Fibroblast of skin of scalp (primary cell): ENCODE measurements at regions not wholly inside any gene's neighbourhood (a gene's known extent, or its start where the extent isn't known, plus 50 kb on each side); places are given as distances from the start of the nearest gene placed in this dataset.

Source experiments
- DNase-seq: peaks from one replicate; pipeline ENCODE4 v3.0.0-alpha.2; 2013

DNA sequence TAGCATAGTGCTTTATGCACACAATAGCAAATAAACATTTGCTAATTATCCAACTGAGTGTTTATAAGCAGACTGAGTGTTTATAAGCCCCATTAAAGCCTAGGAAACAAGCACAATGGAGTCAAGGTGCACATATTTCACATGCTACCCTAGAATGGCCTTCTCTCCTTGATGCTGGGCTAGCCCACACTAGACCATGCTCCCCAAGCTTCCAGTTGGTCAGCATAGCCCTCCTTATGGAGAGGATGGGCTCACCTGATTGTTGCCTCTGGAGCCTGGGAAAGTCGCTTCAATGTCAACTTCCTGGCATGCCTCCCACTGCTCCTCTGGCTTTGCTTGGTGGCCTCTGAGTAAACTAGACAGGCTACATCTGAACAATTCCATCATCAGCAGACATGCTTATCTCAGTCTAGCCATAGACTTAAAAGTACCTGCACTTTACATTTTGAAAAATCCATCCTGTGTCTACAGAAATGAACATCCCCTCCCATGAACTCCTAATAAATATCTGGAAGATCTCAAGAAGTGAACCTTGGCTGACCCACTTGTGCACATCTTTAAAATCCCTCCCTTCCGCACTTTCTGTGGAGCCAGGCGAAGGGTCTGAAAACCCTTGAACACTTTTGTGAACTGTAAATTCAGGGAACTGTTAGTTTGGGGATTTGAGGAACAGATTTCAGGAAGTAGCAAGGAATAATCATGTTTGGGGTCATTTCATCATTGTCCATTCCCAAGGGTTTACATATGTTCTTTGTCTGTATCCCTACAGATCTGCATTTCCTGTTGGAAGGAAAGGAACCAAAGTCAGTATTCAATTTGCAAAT lies 486.6 kb downstream of the ARHGEF28 start:
- DNase-seq: no peak

DNA sequence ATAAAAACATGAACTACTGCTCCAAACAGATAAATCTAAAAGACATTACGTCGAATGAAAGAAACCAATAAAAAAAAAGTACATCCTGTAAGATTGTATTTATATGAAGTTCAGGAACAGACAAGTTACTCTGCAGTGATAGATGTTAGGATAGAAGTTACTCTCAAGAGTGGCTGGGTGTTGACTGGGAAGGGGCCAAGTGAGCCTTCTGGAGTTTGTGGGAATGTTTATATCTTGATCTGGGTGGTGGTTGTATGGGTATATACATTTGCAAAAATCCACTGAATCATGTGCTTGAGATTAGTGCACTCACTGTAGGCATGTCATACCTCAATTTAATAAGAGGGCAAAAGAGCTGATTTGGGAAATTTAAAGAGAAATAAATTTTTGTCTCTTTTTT lies 485.8 kb downstream of the ARHGEF28 start:
- no peak for DNase-seq

- no peak for DNase-seq
These were observed 483.3 kb downstream of the ARHGEF28 start for GRCh38 chr5:74109344-74109743.

- no peak for DNase-seq
These were observed 481.9 kb downstream of the ARHGEF28 start for GRCh38 chr5:74107899-74108298.

- DNase-seq: no peak
These were observed 479.3 kb downstream of the ARHGEF28 start for GRCh38 chr5:74105126-74105780.

- no peak for DNase-seq
These were observed 477.4 kb downstream of the ARHGEF28 start for GRCh38 chr5:74103131-74104023.

GRCh38 chr5:74100268-74100665 lies 474.3 kb downstream of the ARHGEF28 start:
- DNase-seq: no peak

- no peak for DNase-seq
These were observed 473.7 kb downstream of the ARHGEF28 start for GRCh38 chr5:74099538-74100267.

DNA sequence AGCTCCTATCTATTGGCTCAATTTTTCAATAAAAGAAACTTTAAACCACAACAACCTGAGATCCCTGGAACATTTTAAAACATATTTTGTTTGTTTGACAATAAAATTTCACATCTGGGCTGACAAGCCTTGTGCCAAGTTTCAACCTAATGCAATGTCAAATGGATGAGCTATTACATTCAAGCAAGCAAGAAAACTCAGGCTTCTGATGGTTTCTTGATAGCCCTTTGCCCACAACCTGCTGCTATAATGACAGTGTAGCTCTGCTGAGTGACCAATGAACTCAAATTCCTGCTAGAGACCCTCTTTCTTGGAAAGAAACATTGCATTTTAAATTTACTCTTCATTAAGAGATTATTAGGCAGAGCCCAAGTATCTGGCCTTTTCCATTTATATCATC lies 472.9 kb downstream of the ARHGEF28 start:
- DNase-seq: no peak

DNA sequence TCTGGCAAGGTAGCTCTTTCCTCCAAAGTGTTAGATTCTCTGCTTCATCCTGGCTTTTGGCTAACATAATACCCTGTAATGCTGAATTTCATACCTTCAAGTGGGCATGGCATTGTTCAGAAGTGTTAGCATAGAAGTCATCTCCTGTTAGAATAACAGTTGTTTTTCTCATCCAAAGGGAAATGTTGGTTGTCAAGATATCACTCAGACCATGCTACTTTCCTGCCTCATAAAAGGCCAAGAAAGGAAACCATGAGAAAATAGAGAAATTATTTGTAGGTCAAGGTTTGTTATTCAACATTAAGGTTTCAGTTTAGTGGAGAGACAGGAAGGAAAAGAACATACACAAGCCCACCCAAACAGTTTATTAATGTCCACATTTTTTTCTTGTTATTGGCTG lies 472.5 kb downstream of the ARHGEF28 start:
- DNase-seq: no peak

DNA sequence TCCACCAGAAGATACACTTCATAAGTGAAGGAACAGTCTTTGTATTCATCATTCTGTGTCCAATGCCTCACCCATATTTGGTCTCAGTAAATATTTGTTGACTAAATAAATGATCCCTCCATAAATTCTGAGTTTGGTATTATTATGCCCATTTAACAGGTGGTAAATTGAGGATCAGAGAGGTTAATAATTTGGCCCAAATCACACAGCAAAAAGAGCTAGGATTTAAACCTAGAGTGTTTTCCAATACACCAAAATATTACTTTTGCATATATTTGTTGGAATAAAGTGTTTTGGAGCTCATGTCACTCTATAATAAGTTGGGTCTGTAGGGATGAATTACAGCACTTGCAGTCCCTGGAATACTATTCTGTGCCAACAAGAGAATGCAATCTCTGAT lies 470.3 kb downstream of the ARHGEF28 start:
- DNase-seq: no peak

- peak; percentile 86 for DNase-seq
These were observed 469.9 kb downstream of the ARHGEF28 start for GRCh38 chr5:74095871-74096270.

- DNase-seq: no peak
These were observed 468.7 kb downstream of the ARHGEF28 start for GRCh38 chr5:74094782-74095108.

GRCh38 chr5:74094096-74094781 lies 468.2 kb downstream of the ARHGEF28 start:
- peak; percentile 43 for DNase-seq

DNA sequence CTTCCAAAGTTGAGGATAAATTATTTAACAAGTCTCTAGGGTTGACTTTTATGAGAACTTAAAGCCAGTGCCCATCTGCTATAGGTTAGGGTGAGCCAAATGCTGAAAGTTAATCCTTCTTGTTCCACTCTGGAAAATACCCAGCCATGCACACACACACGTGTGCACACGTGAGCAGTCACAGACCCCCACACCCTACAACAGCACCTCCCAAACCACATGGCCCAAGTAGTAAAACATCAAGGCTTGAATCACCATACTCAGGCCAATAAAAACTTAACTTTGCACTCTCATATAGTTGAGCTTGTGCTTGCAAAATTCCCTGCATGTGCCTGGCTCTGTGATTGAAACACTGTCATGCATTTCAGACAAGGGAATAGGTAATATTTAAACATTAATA lies 467.6 kb downstream of the ARHGEF28 start:
- DNase-seq: no peak

DNA sequence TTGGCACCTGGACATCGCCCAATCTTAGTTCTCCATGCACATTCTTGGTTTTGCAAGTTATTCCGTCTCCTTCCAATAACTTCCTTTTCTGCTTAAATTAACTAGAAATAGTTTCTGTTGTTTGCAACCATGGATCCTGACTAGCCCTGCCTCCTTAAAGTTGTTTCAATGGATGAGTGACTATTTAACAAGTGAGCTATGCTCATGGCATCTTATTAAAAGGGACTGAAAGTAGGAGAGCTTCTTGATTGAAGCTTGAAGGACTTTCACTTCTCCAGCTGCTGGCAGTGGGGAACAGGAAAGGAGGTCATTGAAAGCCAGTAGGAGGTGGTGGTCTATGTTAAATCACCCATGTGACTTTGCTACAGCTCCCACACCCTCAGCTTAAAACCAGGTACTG lies 466.8 kb downstream of the ARHGEF28 start:
- DNase-seq: no peak

GRCh38 chr5:74085782-74086181 lies 459.8 kb downstream of the ARHGEF28 start:
- DNase-seq: no peak

GRCh38 chr5:74085186-74085585 lies 459.2 kb downstream of the ARHGEF28 start:
- DNase-seq: no peak

DNA sequence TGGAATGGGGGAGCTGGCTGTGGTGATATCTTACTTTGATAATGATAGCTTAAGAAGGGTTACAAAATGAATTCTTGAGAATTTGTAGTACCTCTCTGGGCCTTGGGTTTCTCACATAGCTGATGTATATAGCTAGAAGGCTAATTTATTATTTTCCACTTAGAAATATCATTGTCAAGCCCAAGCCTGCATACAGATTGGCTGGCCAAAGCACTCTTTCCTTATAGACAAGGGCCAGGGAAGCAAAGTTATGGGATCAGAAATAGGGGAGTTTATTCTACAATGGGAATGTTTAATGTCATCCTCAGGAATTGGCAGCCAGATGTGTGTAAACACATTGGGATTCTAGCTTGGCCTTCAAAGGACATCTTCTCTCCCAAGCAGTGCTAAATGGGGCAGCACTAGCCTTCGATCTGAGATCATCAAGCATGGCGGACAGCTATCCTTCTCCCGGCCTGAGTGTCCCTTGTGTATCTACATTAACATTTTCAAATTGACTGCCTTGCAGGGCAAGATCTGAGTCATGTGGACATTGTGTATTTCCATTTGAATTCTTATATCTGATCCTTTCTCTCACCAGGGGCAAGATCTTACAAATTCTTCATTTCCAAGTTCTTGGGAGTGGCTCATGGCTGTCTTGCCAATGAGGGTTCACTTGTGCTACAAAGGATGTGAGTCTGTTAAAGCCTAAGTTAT lies 457.2 kb downstream of the ARHGEF28 start:
- no peak for DNase-seq

DNA sequence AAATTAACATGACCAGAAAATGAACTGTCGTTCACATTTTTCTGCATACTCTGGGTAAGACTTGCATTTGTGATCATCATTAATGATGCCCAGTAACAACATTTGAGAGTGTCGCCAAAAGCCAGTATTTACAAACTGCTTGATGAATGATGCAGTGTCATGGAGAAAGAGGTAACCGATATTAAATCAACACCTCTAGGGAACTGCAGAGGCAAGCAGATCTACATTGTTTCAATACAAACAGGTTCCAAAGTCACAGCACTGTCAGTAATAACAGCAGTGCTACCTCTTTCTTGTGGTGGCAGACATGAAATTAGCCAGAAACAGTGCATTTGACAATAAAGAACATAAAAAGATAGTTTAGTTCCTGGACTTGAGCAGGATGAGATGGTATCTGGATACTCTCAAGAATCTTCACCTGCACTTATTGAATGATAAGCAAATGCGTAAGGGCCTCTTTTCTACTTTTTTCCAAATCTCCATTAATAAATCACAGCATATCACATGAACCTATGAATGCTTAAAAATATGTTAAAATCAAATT lies 456.6 kb downstream of the ARHGEF28 start:
- no peak for DNase-seq

GRCh38 chr5:74081126-74081525 lies 455.1 kb downstream of the ARHGEF28 start:
- DNase-seq: no peak
